H1 (cell line): ENCODE measurements at regions not wholly inside any gene's neighbourhood (a gene's known extent, or its start where the extent isn't known, plus 50 kb on each side); places are given as distances from the start of the nearest gene placed in this dataset.
"Not testable (repeated sequence)": the region's sequence is repeated elsewhere in the genome, so short reads cannot be mapped to it uniquely, and the experiment has no call there.

ENCODE experiments used
- CTCF ChIA-PET: fragments of 300-600 bp; sonication (Branson Sonifier 250); formaldehyde crosslinking; loops from one replicate; lab custom pipeline; 2021; ENCODE audit not compliant: partially characterized antibody; lab: Charles Lee
- POLR2A ChIA-PET: fragments of 300-600 bp; sonication (Branson Sonifier 250); formaldehyde crosslinking; loops from one replicate; lab custom pipeline; 2021; ENCODE audit warnings: inconsistent platforms; ENCODE audit not compliant: partially characterized antibody; lab: Charles Lee
- DNase-seq, 2 experiments: peaks; one replicate each; pipeline versions ENCODE4 v3.0.0 to v3.0.0-alpha.2; 2010 to 2022; ENCODE audit warnings: low spot score in 2 of 2, low read depth in 1 of 2, mixed read lengths in 1 of 2
- FAIRE-seq: peaks from 2 replicates; lab custom pipeline; 2011; peaks lifted over from hg19 to GRCh38; lab: Jason Lieb, UNC
- H2AFZ ChIP-seq: 2 replicates; pipeline ENCODE4 v1.8.1; 2012; ENCODE audit warnings: low read length, inconsistent platforms
- H2AK5ac ChIP-seq: 2 replicates; pipeline ENCODE4 v1.6.1; 2013; ENCODE audit warnings: low read depth, low read length
- H2BK120ac ChIP-seq: replicated peaks from 2 replicates; pipeline ENCODE3; 2013; ENCODE audit warnings: low read depth, low read length, inconsistent platforms
- H2BK12ac ChIP-seq: 2 replicates; pipeline ENCODE4 v1.6.1; 2013; ENCODE audit warnings: low read depth, low read length
- H2BK15ac ChIP-seq: 2 replicates; pipeline ENCODE4 v1.6.1; 2013; ENCODE audit warnings: low read length
- H2BK20ac ChIP-seq: 2 replicates; pipeline ENCODE4 v1.6.1; 2013; ENCODE audit warnings: low read length
- H2BK5ac ChIP-seq: 2 replicates; pipeline ENCODE4 v1.6.1; 2013; ENCODE audit warnings: low read depth, low read length
- H3K14ac ChIP-seq: 2 replicates; pipeline ENCODE4 v1.6.1; 2013; ENCODE audit warnings: inconsistent platforms; ENCODE audit not compliant: insufficient read length
- H3K18ac ChIP-seq: 2 replicates; pipeline ENCODE4 v1.6.1; 2013; ENCODE audit warnings: low read length; ENCODE audit errors: extremely low read depth
- H3K23ac ChIP-seq: 2 replicates; pipeline ENCODE4 v1.6.1; 2013; ENCODE audit warnings: inconsistent platforms; ENCODE audit not compliant: insufficient read length
- H3K23me2 ChIP-seq: 2 replicates; pipeline ENCODE4 v1.6.1; 2013; ENCODE audit warnings: low read depth, low read length
- H3K27ac ChIP-seq: 2 replicates; pipeline ENCODE4 v1.6.1; 2011; ENCODE audit warnings: low read depth, low read length, inconsistent platforms
- H3K27me3 ChIP-seq, 4 experiments: replicated peaks in 1 of 4; 1 replicate in 1 of 4; 2 replicates in 3 of 4; pipeline versions ENCODE4 v1.6.1 to v1.8.1; 2011 to 2013; ENCODE audit warnings: low read length in 3 of 4, mild to moderate bottlenecking in 3 of 4, inconsistent platforms in 2 of 4, mixed read lengths in 2 of 4, moderate library complexity in 1 of 4; ENCODE audit not compliant: control insufficient read depth in 3 of 4, insufficient read depth in 3 of 4; ENCODE audit errors: extremely low read depth in 1 of 4
- H3K36me3 ChIP-seq, 4 experiments: 2 replicates each; pipeline versions ENCODE4 v1.6.1 to v1.8.1; 2011 to 2013; ENCODE audit warnings: mild to moderate bottlenecking in 4 of 4, low read length in 3 of 4, moderate library complexity in 2 of 4, control low read depth in 1 of 4, inconsistent platforms in 1 of 4; ENCODE audit not compliant: insufficient read depth in 4 of 4, control insufficient read depth in 2 of 4
- H3K4ac ChIP-seq: replicated peaks from 2 replicates; pipeline ENCODE3; 2013; ENCODE audit warnings: low read length, low read depth, mixed read lengths, inconsistent platforms; ENCODE audit not compliant: insufficient read length
- H3K4me1 ChIP-seq, 4 experiments: replicated peaks in 1 of 4; 1 replicate in 1 of 4; 2 replicates in 3 of 4; pipeline versions ENCODE4 v1.6.1 to v1.8.1; 2011 to 2013; ENCODE audit warnings: low read length in 3 of 4, inconsistent platforms in 2 of 4, mixed read lengths in 1 of 4; ENCODE audit not compliant: insufficient read depth in 4 of 4, control insufficient read depth in 3 of 4
- H3K4me2 ChIP-seq, 2 experiments: 2 replicates each; pipeline versions ENCODE4 v1.6.1 to v1.8.1; 2011 to 2013; ENCODE audit warnings: low read depth in 2 of 2, low read length in 2 of 2, control low read depth in 1 of 2, inconsistent platforms in 1 of 2, mild to moderate bottlenecking in 1 of 2; ENCODE audit not compliant: insufficient read depth in 1 of 2
- H3K4me3 ChIP-seq, 4 experiments: fragments of 200-600, 300-600 bp in 1 of 4; sonication (generic), shearing (Covaris generic), sonication (Bioruptor Twin) in 1 of 4; 2 replicates each; pipeline versions ENCODE4 v1.5.1 to v1.8.1; 2011 to 2016; ENCODE audit warnings: low read length in 4 of 4, low read depth in 3 of 4, control low read depth in 2 of 4, inconsistent platforms in 2 of 4, mild to moderate bottlenecking in 2 of 4, mixed read lengths in 1 of 4, moderate library complexity in 1 of 4; ENCODE audit not compliant: insufficient read depth in 2 of 4; ENCODE audit errors: extremely low read depth in 1 of 4
- H3K56ac ChIP-seq: replicated peaks from 2 replicates; pipeline ENCODE3; 2013; ENCODE audit warnings: low read depth, mild to moderate bottlenecking, mixed read lengths, low read length, inconsistent platforms; ENCODE audit not compliant: insufficient read length
- H3K79me1 ChIP-seq: 2 replicates; pipeline ENCODE4 v1.6.1; 2013; ENCODE audit warnings: low read depth, low read length, control low read depth
- H3K79me2 ChIP-seq, 2 experiments: 2 replicates each; pipeline versions ENCODE4 v1.6.1 to v1.8.1; 2012 to 2013; ENCODE audit warnings: low read length in 2 of 2, mild to moderate bottlenecking in 2 of 2, inconsistent platforms in 1 of 2; ENCODE audit not compliant: insufficient read depth in 2 of 2, control insufficient read depth in 1 of 2
- H3K9ac ChIP-seq, 4 experiments: replicated peaks in 1 of 4; 1 replicate in 1 of 4; 2 replicates in 3 of 4; pipeline versions ENCODE4 v1.6.1 to v1.8.1; 2011 to 2013; ENCODE audit warnings: low read depth in 3 of 4, low read length in 3 of 4, control low read depth in 2 of 4, mild to moderate bottlenecking in 2 of 4, moderate library complexity in 2 of 4, inconsistent platforms in 1 of 4; ENCODE audit errors: extremely low read depth in 1 of 4
- H3K9me3 ChIP-seq, 2 experiments: 2 replicates each; pipeline versions ENCODE4 v1.6.1 to v1.8.1; 2012 to 2013; ENCODE audit warnings: mild to moderate bottlenecking in 2 of 2, moderate library complexity in 2 of 2, control low read depth in 1 of 2, inconsistent platforms in 1 of 2, low read depth in 1 of 2, low read length in 1 of 2, mixed read lengths in 1 of 2; ENCODE audit not compliant: insufficient read depth in 2 of 2
- H4K20me1 ChIP-seq, 2 experiments: replicated peaks in 1 of 2; 2 replicates each; pipeline versions ENCODE3 to v1.8.1; 2011 to 2013; ENCODE audit warnings: inconsistent platforms in 2 of 2, low read length in 2 of 2, mild to moderate bottlenecking in 1 of 2; ENCODE audit not compliant: insufficient read depth in 2 of 2, control insufficient read depth in 1 of 2
- H4K5ac ChIP-seq: 2 replicates; pipeline ENCODE4 v1.6.1; 2013; ENCODE audit warnings: low read length, low read depth, mixed read lengths, inconsistent platforms; ENCODE audit not compliant: insufficient read length
- H4K8ac ChIP-seq: 2 replicates; pipeline ENCODE4 v1.8.0; 2013; ENCODE audit warnings: mild to moderate bottlenecking, moderate library complexity, low read length, inconsistent platforms; ENCODE audit not compliant: insufficient read depth; ENCODE audit errors: extremely low read depth
- H4K91ac ChIP-seq: replicated peaks from 2 replicates; pipeline ENCODE3; 2013; ENCODE audit warnings: low read length, mixed read lengths, inconsistent platforms; ENCODE audit not compliant: insufficient read length
- WGBS, 2 experiments: shearing (Covaris generic) in 1 of 2; methylation state at CpG; one replicate each; pipeline versions ENCODE4 v1.1.6 to v1.1.7; 2013 to 2015; ENCODE audit warnings: low lambda C conversion rate in 2 of 2, mixed read lengths in 2 of 2, inconsistent platforms in 1 of 2, low coverage in 1 of 2, missing lambda C conversion rate in 1 of 2; ENCODE audit not compliant: insufficient replicate concordance in 2 of 2, insufficient coverage in 1 of 2, insufficient read length in 1 of 2; ENCODE audit errors: extremely low coverage in 1 of 2, missing lambda C conversion rate in 1 of 2; 5-methylcytosine and 5-hydroxymethylcytosine counted together

DNA sequence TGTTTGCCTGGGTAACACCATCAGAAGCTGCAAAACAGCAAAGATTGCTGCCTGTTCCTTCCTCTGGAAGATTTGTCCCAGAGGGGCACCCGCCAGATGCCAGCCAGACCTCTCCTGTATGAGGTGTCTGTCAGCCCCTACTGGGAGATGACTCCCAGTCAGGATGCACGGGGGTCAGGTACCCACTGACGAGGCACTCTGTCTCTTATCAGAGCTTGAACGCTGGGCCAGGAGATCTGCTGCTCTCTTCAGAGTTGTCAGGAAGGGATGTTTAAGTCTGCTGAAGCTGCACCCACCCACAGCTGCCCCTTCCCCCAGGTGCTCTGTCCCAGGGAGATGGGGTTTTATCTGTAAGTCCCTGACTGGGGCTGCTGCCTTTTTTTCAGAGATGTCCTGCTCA lies 207.4 kb upstream of the PDE3A start:
- H2AFZ ChIP-seq, result peak overlapping the region; percentile 12; the same call in 1 of the 2 replicates
- H3K79me2 ChIP-seq, H3K36me3 ChIP-seq, H3K56ac ChIP-seq, H3K18ac ChIP-seq, H3K14ac ChIP-seq, H4K91ac ChIP-seq, H3K4me2 ChIP-seq, H4K8ac ChIP-seq, H4K20me1 ChIP-seq, H3K9ac ChIP-seq, DNase-seq, H3K23me2 ChIP-seq, POLR2A ChIA-PET, H3K27ac ChIP-seq, H2BK15ac ChIP-seq, H2BK20ac ChIP-seq, H3K4me1 ChIP-seq, CTCF ChIA-PET, H2BK12ac ChIP-seq, H2AK5ac ChIP-seq, H3K4me3 ChIP-seq, H3K23ac ChIP-seq, H3K4ac ChIP-seq, H2BK120ac ChIP-seq, H3K9me3 ChIP-seq, H2BK5ac ChIP-seq, H3K79me1 ChIP-seq, H4K5ac ChIP-seq, H3K27me3 ChIP-seq, FAIRE-seq: not testable (repeated sequence)
- WGBS, 2 experiments, result 88% methylated on average over 4 of the region's 4 CpGs; no CpG with 5 or more reads in 1 of the 2 experiments
